ENCODE measurements at regions not wholly inside any gene's neighbourhood (a gene's known extent, or its start where the extent isn't known, plus 50 kb on each side); places are given as distances from the start of the nearest gene placed in this dataset.

DNA sequence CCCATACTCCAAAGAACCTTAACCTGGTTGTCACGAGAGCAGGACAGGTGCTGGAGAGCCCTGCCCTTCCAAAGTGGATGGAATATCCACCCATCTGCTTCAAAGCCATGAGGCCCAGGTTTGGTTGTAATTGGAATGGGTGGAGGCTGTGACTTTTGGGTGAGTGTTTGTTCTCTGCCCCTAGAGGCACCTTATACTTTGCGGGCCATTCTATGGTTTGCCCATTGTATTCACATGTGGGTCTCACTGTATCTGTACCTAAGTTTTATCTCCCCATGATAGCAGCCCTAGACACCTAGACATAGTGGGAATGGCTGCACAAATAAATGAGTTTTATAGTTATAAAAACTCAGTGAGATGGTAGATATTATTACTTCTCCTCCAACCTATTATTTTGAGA is 67.1 kb upstream of the NAA20 start:
- TF ChIP-seq, protein P1, sequence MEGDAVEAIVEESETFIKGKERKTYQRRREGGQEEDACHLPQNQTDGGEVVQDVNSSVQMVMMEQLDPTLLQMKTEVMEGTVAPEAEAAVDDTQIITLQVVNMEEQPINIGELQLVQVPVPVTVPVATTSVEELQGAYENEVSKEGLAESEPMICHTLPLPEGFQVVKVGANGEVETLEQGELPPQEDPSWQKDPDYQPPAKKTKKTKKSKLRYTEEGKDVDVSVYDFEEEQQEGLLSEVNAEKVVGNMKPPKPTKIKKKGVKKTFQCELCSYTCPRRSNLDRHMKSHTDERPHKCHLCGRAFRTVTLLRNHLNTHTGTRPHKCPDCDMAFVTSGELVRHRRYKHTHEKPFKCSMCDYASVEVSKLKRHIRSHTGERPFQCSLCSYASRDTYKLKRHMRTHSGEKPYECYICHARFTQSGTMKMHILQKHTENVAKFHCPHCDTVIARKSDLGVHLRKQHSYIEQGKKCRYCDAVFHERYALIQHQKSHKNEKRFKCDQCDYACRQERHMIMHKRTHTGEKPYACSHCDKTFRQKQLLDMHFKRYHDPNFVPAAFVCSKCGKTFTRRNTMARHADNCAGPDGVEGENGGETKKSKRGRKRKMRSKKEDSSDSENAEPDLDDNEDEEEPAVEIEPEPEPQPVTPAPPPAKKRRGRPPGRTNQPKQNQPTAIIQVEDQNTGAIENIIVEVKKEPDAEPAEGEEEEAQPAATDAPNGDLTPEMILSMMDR (conservative IDR thresholded peaks at IDR 0.05; ENCODE audit: low read length) = no peak; the same call in 1 of the 2 replicates
- no peak for TF ChIP-seq EZH2phosphoT487 (IDR thresholded peaks at IDR 0.05; ENCODE audit: borderline replicate concordance)

Measured in Loucy (cell line).